GM21528 (cell line): ENCODE measurements at regions not wholly inside any gene's neighbourhood (a gene's known extent, or its start where the extent isn't known, plus 50 kb on each side); places are given as distances from the start of the nearest gene placed in this dataset.
"Not testable (repeated sequence)": the region's sequence is repeated elsewhere in the genome, so short reads cannot be mapped to it uniquely, and the experiment has no call there.

Source experiments
- ATAC-seq: cut with Tn5 transposase; IDR thresholded peaks from one replicate; pipeline ENCODE4 v1.9.1; 2021; ENCODE audit warnings: mild to moderate bottlenecking, moderate library complexity; ENCODE audit not compliant: unreplicated experiment, low FRiP score

DNA sequence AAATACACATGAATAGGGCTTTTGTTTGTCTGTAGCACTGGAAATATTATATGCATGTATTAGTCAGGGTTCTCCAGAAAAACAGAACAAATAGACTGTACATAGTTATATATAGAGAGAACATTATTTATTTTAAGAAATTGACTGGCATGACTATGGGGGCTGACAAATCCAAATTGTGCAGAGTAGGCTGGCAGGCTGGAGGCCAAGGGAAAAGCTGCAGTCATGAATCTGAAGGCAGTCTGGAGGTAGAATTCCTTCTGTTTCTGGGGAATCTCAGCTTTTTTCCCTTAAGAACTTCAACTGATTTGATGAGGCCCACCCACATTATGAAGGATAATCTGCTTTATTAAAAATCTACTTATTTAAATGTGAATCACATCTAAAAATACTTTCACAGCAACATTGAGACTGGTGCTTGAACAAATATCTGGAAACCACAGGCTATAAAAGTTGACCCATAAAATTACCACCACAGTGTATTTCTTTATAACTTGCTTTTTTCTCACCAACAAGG, 344.2 kb upstream of the KIAA1217 start:
- ATAC-seq: no peak

- not testable (repeated sequence) for ATAC-seq
Observed at GRCh38 chr10:23866985-23867384, 342.0 kb upstream of the KIAA1217 start.

DNA sequence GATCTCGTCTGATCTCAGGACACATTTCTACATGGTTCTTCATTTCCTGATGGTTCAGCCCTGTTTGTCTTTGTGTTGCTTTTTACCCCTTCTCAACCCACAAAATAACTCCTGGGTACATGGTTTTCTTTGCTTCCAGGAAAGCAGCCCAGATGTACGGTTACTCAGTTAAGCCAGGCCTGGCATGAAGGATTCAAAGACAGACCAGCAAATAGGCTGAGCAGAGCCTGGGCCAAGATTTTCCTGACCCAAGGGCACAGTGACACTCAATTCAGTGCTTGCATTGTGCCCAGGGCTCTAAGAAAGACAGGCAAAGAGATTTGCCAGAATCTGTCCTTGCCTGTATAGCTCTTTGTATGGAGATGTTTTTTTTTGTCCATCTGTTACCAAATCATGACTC, 340.8 kb upstream of the KIAA1217 start:
- no peak for ATAC-seq

DNA sequence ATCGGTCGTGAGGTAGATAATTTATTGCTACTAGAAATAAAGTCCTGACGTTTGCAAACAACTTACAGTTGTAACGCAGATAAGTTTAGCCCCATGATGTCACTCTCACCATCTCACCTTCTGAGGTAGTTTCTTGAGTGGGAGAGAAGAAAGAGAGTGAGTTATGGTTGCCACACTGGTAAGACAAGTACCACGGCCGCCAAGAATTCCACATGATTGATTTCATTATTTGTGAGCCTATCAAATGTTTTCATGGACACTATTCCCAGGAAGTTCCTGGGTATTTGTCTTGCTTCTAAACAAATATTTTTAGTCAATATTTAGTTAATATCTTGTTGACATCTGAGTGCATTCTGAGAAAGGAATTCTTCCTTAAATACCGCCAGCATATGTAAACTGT, 339.4 kb upstream of the KIAA1217 start:
- ATAC-seq: no peak

- ATAC-seq: no peak
Observed at GRCh38 chr10:23869996-23870395, 338.9 kb upstream of the KIAA1217 start.

- ATAC-seq: no peak
Observed at GRCh38 chr10:23870651-23871610, 338.0 kb upstream of the KIAA1217 start.

DNA sequence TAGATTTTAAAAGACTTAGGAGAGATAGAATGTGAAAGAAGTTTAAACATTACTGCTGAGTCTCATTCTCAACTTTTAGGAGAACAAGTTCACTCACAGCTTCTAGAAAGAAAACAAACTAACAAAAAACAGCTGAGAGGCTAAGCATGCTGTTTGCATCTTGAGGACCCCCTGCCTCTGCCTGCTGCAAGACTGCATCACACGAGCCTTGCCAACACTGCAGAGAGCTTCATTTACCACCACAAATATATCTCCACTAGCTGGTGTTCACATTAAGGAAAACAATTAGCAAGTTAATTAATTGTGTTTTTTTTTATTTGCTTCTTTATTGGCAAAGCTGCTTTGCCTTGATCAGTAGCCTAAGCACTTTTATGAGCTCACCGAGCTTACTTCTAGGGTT, 336.6 kb upstream of the KIAA1217 start:
- ATAC-seq: no peak

GRCh38 chr10:23877791-23878320, 331.1 kb upstream of the KIAA1217 start:
- no peak for ATAC-seq

DNA sequence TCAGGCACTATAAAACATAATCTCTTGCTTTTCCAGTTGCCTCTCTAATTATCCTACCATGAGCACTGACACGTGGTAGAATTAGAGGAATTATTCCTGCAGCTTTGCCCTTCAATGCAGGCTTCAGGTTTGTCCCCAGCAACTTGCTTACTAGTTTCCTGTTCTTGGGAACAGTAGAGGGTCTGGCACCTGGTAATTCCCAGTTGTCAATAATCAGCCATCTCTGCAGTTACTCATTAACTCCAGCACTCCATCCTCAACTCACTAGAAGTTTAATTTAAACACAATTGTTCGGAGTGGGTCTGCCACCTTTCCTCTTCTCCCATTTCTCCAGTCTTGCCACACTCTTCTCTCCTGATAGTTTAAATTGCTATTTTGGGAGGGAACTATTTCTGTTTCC, 324.3 kb upstream of the KIAA1217 start:
- no peak for ATAC-seq

GRCh38 chr10:23885853-23886252, 323.1 kb upstream of the KIAA1217 start:
- no peak for ATAC-seq

- ATAC-seq: no peak
Observed at GRCh38 chr10:23886355-23886754, 322.6 kb upstream of the KIAA1217 start.

- no peak for ATAC-seq
Observed at GRCh38 chr10:23891301-23891700, 317.6 kb upstream of the KIAA1217 start.

GRCh38 chr10:23892296-23892695, 316.6 kb upstream of the KIAA1217 start:
- ATAC-seq: no peak

DNA sequence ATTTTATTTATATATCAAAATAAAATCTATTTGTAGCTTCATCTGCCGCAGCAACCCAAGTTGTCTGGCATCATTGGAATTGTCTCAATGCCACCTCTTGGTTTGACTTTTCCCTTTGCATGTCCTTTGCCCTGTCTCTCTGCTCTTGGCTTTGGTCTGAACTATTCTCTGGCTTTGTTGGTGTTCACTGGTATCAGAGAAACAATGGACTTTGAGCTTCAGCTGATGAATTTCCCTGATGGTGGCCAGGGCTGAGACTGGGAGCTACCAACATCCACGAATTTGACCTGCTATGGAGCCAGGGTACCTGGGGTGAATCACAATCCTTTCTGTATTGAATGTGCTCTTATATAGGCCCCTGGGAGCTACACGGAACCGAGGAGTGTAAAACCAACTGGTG, 311.7 kb upstream of the KIAA1217 start:
- ATAC-seq: no peak

- no peak for ATAC-seq
Observed at GRCh38 chr10:23897861-23898260, 311.1 kb upstream of the KIAA1217 start.

DNA sequence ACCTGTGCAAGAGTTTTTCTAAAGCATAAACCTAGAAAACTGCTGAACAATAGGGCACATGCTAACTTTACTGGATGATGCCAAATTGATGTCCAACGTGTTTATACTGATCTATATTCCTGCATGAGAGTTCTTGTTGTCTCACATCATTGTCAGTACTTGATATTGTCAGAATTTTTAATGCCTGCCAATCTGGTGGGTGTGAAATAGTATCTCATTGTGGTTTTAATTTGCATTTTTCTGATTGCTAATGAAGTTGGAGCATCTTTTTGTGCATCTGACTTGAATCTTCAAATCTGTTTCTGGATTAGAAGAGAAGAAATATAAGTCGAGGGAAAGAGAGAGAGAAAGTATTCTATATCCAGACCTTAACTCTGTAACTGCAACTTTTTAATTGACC, 309.8 kb upstream of the KIAA1217 start:
- ATAC-seq: no peak

GRCh38 chr10:23910291-23910690, 298.6 kb upstream of the KIAA1217 start:
- no peak for ATAC-seq

GRCh38 chr10:23912884-23913404, 296.0 kb upstream of the KIAA1217 start:
- no peak for ATAC-seq

DNA sequence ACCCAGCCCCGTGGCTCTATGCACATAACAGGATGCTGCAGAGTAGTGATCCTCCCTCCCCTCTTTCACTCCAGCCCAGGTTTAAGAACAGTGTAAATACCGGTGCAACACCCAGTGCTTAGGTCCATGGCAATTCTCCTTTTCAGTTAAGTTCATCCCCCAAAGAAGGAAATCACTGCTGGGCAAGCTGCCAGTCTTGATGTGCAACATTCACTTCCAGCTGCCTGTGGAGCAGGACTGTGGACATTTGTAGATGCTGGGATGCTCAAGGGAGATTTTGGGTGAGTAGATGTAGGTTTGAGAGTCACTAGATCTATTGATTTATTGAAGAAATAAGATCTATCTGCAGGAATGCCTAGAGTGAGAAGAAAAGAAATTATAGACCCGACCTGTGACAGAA, 294.3 kb upstream of the KIAA1217 start:
- no peak for ATAC-seq

DNA sequence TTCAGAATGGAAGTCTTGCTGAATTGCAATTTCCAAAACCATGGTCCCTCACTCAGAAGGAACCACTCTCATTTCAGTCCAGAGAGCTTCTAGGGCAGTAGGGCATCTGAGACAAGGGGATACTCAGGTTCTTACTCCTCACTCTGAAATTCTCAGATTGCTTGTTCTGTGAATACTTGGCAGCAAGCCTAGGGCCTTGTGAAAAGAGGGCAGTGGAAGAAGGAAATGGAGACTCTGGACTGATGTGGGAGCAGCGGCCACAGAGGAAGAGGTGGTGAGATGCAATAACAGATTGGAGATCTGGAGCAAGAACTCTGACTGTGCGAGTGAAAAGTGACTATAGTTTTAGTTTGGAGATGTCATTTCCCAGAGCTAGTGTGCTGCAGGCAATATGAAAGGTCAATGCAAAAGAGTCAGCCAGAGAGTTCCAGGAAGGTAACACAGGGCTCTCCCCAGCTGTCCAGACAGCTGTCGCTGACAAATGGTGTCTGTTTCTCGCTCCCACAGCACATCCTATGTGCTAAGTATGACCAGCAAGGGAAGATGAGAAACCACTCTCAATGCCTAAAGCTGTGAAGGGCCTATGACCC, 291.6 kb upstream of the KIAA1217 start:
- no peak for ATAC-seq

DNA sequence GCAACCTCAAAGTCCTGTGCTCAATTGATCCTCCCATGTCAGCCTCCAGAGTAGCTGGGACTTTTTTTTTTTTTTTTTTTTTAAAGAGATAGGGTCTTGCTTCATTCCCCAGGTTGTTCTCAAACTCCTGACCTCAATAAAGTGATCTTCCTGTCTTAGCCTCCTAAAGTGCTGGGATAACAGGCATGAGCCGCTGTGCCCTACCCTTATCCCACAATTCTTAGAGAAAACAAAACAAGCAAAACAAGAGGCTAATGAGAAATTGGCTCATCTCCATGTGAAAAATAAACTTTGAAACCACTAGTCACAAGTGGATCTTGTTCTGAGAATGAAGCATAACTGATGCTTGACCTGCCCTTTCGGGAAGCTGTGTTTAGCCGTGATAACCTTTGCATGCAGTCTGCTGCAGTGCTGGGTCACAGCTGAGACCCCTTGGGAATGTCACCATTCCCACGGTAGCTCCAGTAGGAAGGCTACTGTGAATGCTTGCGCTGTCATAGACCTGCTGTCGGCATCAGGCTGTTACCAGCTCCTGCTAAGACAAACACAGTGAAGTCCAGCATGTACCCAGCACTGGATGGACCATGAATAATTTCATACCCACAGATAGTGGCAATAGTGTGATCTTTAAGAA, 290.7 kb upstream of the KIAA1217 start:
- ATAC-seq: no peak
